ENCODE measurements at regions not wholly inside any gene's neighbourhood (a gene's known extent, or its start where the extent isn't known, plus 50 kb on each side); places are given as distances from the start of the nearest gene placed in this dataset.

DNA sequence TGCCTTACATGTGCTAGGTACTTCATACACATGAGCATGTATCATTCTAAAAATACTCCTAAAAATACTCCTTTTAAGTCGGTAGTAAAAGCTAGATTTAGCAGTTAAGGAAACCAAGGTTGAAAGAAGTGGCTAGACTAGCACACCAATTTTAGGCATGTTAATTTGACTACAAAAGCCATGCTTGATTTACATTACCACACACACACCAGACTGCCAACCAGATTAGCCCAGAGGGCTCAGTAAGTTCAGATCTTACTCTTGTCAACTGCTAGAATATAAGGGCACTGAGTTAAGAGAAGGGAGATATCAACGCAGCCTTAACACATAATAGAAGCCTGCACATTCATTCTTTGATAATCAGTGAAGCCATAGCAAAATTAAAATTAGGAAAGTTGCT is 117.9 kb downstream of the MID1IP1 start:
- no peak overlapping the region for H3K4me3 ChIP-seq (ENCODE audit: low read length)
- TF ChIP-seq, protein P1, sequence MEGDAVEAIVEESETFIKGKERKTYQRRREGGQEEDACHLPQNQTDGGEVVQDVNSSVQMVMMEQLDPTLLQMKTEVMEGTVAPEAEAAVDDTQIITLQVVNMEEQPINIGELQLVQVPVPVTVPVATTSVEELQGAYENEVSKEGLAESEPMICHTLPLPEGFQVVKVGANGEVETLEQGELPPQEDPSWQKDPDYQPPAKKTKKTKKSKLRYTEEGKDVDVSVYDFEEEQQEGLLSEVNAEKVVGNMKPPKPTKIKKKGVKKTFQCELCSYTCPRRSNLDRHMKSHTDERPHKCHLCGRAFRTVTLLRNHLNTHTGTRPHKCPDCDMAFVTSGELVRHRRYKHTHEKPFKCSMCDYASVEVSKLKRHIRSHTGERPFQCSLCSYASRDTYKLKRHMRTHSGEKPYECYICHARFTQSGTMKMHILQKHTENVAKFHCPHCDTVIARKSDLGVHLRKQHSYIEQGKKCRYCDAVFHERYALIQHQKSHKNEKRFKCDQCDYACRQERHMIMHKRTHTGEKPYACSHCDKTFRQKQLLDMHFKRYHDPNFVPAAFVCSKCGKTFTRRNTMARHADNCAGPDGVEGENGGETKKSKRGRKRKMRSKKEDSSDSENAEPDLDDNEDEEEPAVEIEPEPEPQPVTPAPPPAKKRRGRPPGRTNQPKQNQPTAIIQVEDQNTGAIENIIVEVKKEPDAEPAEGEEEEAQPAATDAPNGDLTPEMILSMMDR (conservative IDR thresholded peaks at IDR 0.05; ENCODE audit: low read depth, low read length): no peak
- no peak for DNase-seq (ENCODE audit: low read depth)

DNA sequence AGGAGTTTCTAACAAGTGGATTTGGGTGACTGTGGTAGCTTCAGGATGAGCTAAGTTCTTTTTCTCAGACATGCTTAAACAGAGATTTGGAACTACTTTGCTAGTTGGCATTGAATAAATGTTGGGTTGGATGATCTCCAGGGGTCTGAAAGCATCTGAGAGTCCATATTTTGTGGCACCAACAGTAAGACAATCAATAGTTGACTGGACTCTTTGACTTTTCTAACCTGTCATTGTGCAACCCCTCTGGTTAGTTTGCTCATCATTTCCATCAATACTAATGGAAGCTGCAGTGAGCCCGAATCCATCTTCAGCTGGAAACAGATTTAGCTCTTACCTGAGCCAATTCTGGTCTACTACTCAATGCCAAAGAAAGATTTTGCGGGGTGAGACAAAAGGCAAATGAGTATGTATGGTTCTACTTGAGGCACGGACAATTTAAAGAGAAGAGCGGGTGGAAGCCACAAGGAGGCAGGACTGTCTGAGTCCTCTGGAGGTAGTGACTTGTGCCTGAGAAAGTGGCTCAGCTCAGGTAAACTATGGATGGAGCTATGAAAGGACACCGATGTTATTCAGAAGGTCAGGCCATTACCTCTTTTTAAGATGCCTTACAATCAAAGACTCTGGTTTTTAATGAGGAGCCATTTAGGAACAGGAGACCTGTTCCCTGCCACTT is 118.7 kb downstream of the MID1IP1 start:
- no peak overlapping the region for H3K4me3 ChIP-seq (ENCODE audit: low read length)
- DNase-seq (ENCODE audit: low read depth): no peak
- TF ChIP-seq, protein P1 (conservative IDR thresholded peaks at IDR 0.05; ENCODE audit: low read depth, low read length): no peak

DNA sequence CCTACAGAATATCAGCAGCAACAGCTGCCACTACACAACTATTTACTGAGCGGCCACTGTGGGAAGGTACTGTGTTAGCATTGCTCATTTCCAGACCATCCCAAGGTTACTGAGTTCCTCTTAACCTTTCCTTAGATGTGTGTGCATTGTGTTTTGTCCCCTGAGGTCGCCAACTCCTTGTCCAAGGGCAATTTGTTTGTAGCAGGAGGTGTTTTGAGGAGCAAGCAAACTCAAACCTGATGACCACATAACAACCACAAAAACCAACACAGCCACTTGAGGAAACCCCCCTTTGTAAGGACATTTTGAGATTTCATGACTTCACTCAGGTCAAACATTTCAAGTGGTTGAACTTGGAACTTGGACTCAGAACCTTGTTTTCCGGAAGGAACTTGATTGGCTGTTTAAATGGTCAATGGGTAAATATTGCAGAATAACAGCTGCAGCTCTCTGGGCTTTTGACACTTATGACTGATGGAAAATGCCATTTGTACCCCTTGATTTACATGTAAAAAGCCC is 122.3 kb downstream of the MID1IP1 start:
- no peak overlapping the region for H3K4me3 ChIP-seq (ENCODE audit: low read length)
- TF ChIP-seq, protein P1 (conservative IDR thresholded peaks at IDR 0.05; ENCODE audit: low read depth, low read length): no peak
- no peak for DNase-seq (ENCODE audit: low read depth)

DNA sequence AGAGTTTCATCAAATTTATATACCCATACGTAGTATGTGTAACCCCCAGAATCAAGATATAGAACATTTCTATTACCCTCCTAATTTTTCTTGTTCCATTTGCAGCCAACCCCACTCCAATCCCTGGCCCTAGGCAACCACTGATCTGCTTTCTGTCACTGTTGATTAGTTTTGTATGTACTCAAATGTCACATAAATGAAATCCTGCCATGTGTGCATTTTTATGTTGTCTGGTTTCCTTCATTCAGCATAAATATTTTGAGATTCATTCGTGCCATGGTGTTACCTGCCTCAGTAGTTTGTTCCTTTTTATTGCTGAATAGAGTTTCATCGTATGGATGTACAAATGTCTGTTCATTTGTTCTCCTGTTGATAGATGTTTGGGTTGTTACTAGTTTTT is 126.3 kb downstream of the MID1IP1 start:
- TF ChIP-seq, protein P1 (conservative IDR thresholded peaks at IDR 0.05; ENCODE audit: low read depth, low read length): no peak
- no peak overlapping the region for H3K4me3 ChIP-seq (ENCODE audit: low read length)
- no peak for DNase-seq (ENCODE audit: low read depth)

DNA sequence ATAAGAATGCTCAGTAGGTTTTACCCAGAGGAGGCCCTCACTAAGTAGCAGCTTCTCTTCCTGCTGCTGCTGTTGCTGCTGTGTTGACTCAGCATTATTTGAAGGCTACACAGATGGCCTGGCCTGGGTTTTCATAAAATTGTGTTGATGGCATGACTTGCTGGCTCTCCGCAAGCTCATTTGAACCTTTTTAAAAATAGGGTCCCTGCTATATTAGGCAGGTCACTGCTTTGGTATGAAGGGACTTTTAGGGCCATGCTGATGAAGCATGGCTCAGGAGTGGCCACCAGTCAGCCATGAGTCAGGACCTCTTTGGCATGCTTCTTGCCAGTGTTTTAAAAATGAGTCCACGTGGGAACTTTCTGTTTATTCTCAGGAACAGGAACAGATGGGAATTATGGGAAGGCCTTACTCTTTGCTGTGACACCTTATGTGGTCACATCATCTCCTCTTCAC is 128.7 kb downstream of the MID1IP1 start:
- no peak for DNase-seq (ENCODE audit: low read depth)
- H3K4me3 ChIP-seq (ENCODE audit: low read length): no peak overlapping the region
- TF ChIP-seq, protein P1 (conservative IDR thresholded peaks at IDR 0.05; ENCODE audit: low read depth, low read length): no peak

DNA sequence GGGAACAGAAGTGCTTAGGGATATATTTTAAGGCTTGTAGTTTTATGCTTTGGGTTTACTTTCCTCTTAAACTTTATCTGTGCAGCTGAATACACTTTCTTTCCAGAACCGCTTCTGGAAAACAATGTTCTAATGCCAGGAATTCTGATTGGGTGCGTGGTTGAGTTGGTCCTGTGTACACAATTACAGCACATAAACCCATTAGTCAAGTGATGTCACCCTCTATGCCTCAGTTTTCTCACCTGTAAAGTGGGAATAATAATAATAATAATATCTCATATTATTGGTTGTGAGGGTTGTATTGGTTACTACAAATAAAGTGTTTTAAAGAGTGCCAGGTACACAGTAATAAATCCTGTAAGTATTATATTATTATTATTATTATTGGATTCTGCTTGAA is 129.2 kb downstream of the MID1IP1 start:
- TF ChIP-seq, protein P1 (conservative IDR thresholded peaks at IDR 0.05; ENCODE audit: low read depth, low read length): no peak
- H3K4me3 ChIP-seq (ENCODE audit: low read length): no peak overlapping the region
- no peak for DNase-seq (ENCODE audit: low read depth)

DNA sequence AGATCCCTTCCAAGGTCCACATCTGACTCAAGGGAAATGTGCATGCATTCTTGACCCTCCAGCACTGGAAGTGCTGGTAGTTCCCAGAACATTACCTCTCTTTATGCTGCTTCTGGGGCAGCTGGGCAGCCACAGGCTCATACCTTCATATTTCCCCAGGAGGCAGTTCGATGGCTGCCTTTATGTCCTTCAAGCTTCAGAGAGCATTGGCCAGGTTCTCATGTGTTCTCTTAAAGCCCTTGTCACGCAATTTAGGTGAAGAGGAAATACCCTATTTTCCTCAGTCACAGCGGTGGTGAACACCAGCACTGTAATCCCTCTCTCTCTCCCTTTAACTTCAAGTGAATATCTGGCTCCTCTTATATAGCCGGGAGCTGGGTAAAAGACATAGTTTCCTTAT is 134.3 kb downstream of the MID1IP1 start:
- TF ChIP-seq, protein P1 (conservative IDR thresholded peaks at IDR 0.05; ENCODE audit: low read depth, low read length): no peak
- H3K4me3 ChIP-seq (ENCODE audit: low read length): no peak overlapping the region
- no peak for DNase-seq (ENCODE audit: low read depth)
